Sigmoid colon (tissue), 6 donors: ENCODE measurements at regions not wholly inside any gene's neighbourhood (a gene's known extent, or its start where the extent isn't known, plus 50 kb on each side); places are given as distances from the start of the nearest gene placed in this dataset.

ENCODE experiments used
- DNase-seq: peaks from one replicate; pipeline ENCODE4 v3.0.0-alpha.2; 2019
- H3K27ac ChIP-seq, 4 donors: fragments of 200-600 bp; sonication (generic); one replicate each; pipeline ENCODE4 v1.5.1; 2016 to 2019; ENCODE audit warnings: mild to moderate bottlenecking in 1 of 4
- H3K27me3 ChIP-seq, 3 donors: fragments of 200-600 bp; sonication (generic); one replicate each; pipeline ENCODE4 v1.5.1; 2019; ENCODE audit warnings: mild to moderate bottlenecking in 1 of 3
- H3K36me3 ChIP-seq, 4 donors: fragments of 200-600 bp; sonication (generic); one replicate each; pipeline ENCODE4 v1.5.1; 2016 to 2019
- H3K4me1 ChIP-seq, 4 donors: fragments of 200-600 bp; sonication (generic); one replicate each; pipeline ENCODE4 v1.5.1; 2017 to 2019
- H3K4me3 ChIP-seq, 4 donors: fragments of 200-600 bp; sonication (generic); one replicate each; pipeline ENCODE4 v1.5.1; 2017 to 2019; ENCODE audit warnings: mild to moderate bottlenecking in 2 of 4, moderate library complexity in 1 of 4
- H3K9me3 ChIP-seq, 4 donors: fragments of 200-600 bp in 3 of 4; sonication (generic) in 3 of 4; one replicate each; pipeline versions ENCODE4 v1.5.1 to v1.6.1; 2013 to 2019
- EP300 ChIP-seq, 4 donors: sonication (generic); formaldehyde crosslinking; IDR thresholded peaks; one replicate each; pipeline ENCODE4 v1.6.1; 2017; ENCODE audit warnings: antibody characterized with exemption in 4 of 4
- POLR2A ChIP-seq, 2 donors: fragments of 450-650 bp; IDR thresholded peaks; one replicate each; pipeline ENCODE4 v1.6.1; 2016; ENCODE audit warnings: antibody characterized with exemption in 2 of 2, mild to moderate bottlenecking in 2 of 2, moderate library complexity in 2 of 2
- POLR2AphosphoS5 ChIP-seq, 4 donors: sonication (generic); formaldehyde crosslinking; IDR thresholded peaks; one replicate each; pipeline ENCODE4 v1.6.1; 2017; ENCODE audit warnings: antibody characterized with exemption in 4 of 4
- WGBS, 2 donors: extraction: QIAGEN DNeasy Blood & Tissue Kit; methylation state at CpG; one replicate each; pipeline ENCODE4 v1.1.7; 2013; 5-methylcytosine and 5-hydroxymethylcytosine counted together
- intact Hi-C: fragments of 100-400 bp; cut with DNase I; formaldehyde crosslinking; loops from one replicate; pipeline ENCODE4 v1.15.1; 2023
- TF ChIP-seq, protein P1 (sequence below), 4 experiments: fragments of 450-650 bp in 3 of 4; fragments of 200-600 bp in 1 of 4; IDR thresholded peaks; one replicate each; pipeline ENCODE4 v1.5.1; 2016 to 2019; ENCODE audit warnings: antibody characterized with exemption in 4 of 4, mild to moderate bottlenecking in 3 of 4, moderate library complexity in 2 of 4
- donor health status: healthy with polysubstance abuse.
- donor health status: healthy.

- Histone ChIP-seq H3K4me3 (no peak overlapping the region), H3K9me3 (no peaks in the 10 kb centered on the region), H3K36me3 (no peaks in the 10 kb centered on the region), H3K27ac (no peak overlapping the region), H3K27me3 (no peaks in the 10 kb centered on the region), H3K4me1 (peaks cover 0 to 5% (median 0%) of the 10 kb centered on the region in 4 donors)
- intact Hi-C loops, result loop anchor here (10.0 kb wide), 1 partner anchor 172 kb away; no protein-coding TSS in a partner anchor
- WGBS, 2 donors, result 82 to 89% methylated on average over 7 of the region's 7 CpGs
- TF ChIP-seq POLR2AphosphoS5 (IDR thresholded peaks at IDR 0.05) (no peak), EP300 (IDR thresholded peaks at IDR 0.05) (no peak), POLR2A (IDR thresholded peaks at IDR 0.05) (no peak)
- TF ChIP-seq, protein P1, sequence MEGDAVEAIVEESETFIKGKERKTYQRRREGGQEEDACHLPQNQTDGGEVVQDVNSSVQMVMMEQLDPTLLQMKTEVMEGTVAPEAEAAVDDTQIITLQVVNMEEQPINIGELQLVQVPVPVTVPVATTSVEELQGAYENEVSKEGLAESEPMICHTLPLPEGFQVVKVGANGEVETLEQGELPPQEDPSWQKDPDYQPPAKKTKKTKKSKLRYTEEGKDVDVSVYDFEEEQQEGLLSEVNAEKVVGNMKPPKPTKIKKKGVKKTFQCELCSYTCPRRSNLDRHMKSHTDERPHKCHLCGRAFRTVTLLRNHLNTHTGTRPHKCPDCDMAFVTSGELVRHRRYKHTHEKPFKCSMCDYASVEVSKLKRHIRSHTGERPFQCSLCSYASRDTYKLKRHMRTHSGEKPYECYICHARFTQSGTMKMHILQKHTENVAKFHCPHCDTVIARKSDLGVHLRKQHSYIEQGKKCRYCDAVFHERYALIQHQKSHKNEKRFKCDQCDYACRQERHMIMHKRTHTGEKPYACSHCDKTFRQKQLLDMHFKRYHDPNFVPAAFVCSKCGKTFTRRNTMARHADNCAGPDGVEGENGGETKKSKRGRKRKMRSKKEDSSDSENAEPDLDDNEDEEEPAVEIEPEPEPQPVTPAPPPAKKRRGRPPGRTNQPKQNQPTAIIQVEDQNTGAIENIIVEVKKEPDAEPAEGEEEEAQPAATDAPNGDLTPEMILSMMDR (IDR thresholded peaks at IDR 0.05), result no peak
- no peak for DNase-seq
Measured at GRCh38 chr6:40893021-40893420, 146.0 kb downstream of the UNC5CL start.

GRCh38 chr6:40892223-40892622, 146.8 kb downstream of the UNC5CL start:
- no peaks in the 10 kb centered on the region for H3K27me3 ChIP-seq
- intact Hi-C loops, result loop anchor here (10.0 kb wide), 1 partner anchor 173 kb away; no protein-coding TSS in a partner anchor
- no peak overlapping the region for H3K4me3 ChIP-seq
- no peaks in the 10 kb centered on the region for H3K36me3 ChIP-seq
- peaks cover 0 to 5% (median 0%) of the 10 kb centered on the region in 4 donors for H3K4me1 ChIP-seq
- TF ChIP-seq EP300 (IDR thresholded peaks at IDR 0.05) (no peak), POLR2A (IDR thresholded peaks at IDR 0.05) (no peak), POLR2AphosphoS5 (IDR thresholded peaks at IDR 0.05) (no peak)
- TF ChIP-seq, protein P1 (IDR thresholded peaks at IDR 0.05), result no peak
- no peak overlapping the region for H3K27ac ChIP-seq
- no peak for DNase-seq
- no peaks in the 10 kb centered on the region for H3K9me3 ChIP-seq
- 90 to 95% methylated on average over 8 of the region's 8 CpGs for WGBS, 2 donors

- WGBS, 2 donors, result 86 to 93% methylated on average over 8 of the region's 8 CpGs
- TF ChIP-seq POLR2AphosphoS5 (IDR thresholded peaks at IDR 0.05) (no peak), EP300 (IDR thresholded peaks at IDR 0.05) (no peak), POLR2A (IDR thresholded peaks at IDR 0.05) (no peak)
- TF ChIP-seq, protein P1 (IDR thresholded peaks at IDR 0.05), result no peak
- DNase-seq, result no peak
- Histone ChIP-seq H3K9me3 (no peaks in the 10 kb centered on the region), H3K27me3 (no peaks in the 10 kb centered on the region), H3K27ac (no peak overlapping the region), H3K36me3 (no peaks in the 10 kb centered on the region), H3K4me1 (peaks cover 0 to 5% (median 0%) of the 10 kb centered on the region in 4 donors), H3K4me3 (no peak overlapping the region)
- intact Hi-C loops, result loop anchor here (10.0 kb wide), 1 partner anchor 173 kb away; no protein-coding TSS in a partner anchor
Measured at GRCh38 chr6:40891686-40892085, 147.3 kb downstream of the UNC5CL start.

DNA sequence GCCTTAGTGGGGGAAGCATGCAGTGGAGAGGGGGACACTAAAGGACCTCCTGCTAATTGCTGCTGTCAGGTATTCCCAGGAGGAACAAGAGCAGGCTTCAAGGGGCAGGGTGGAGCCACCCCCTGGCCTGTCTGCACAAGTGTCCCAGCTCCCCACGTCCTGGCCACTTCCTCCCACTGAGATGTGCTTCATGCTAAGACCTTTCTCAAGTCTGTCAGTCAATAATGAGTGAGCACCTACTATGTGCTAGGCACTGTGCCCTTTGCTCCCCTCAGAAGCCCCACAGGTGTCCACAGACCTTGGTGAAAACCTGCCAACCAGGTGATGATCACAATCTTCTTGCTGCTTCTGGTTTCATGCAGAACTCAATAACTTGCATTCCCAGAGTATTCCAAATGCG, 147.9 kb downstream of the UNC5CL start:
- no peaks in the 10 kb centered on the region for H3K27me3 ChIP-seq
- H3K4me1 ChIP-seq, result peaks cover 0 to 5% (median 0%) of the 10 kb centered on the region in 4 donors
- no peak for DNase-seq
- no peaks in the 10 kb centered on the region for H3K36me3 ChIP-seq
- no peak overlapping the region for H3K4me3 ChIP-seq
- H3K9me3 ChIP-seq, result no peaks in the 10 kb centered on the region
- TF ChIP-seq POLR2AphosphoS5 (IDR thresholded peaks at IDR 0.05) (no peak), POLR2A (IDR thresholded peaks at IDR 0.05) (no peak), EP300 (IDR thresholded peaks at IDR 0.05) (no peak)
- TF ChIP-seq, protein P1 (IDR thresholded peaks at IDR 0.05), result no peak
- intact Hi-C loops, result loop anchor here (10.0 kb wide), 1 partner anchor 174 kb away; no protein-coding TSS in a partner anchor
- no peak overlapping the region for H3K27ac ChIP-seq
- WGBS, 2 donors, result 78 to 81% methylated on average over 2 of the region's 2 CpGs
